HUES64 (cell line): ENCODE measurements at regions not wholly inside any gene's neighbourhood (a gene's known extent, or its start where the extent isn't known, plus 50 kb on each side); places are given as distances from the start of the nearest gene placed in this dataset.

Source experiments
- H3K27ac ChIP-seq: 2 replicates; pipeline ENCODE4 v1.7.0; 2013; ENCODE audit warnings: low read depth, low read length, inconsistent platforms
- H3K27me3 ChIP-seq: 2 replicates; pipeline ENCODE4 v1.6.1; 2013; ENCODE audit warnings: mild to moderate bottlenecking, low read length; ENCODE audit not compliant: insufficient read depth
- H3K36me3 ChIP-seq: 2 replicates; pipeline ENCODE4 v1.6.1; 2013; ENCODE audit warnings: mild to moderate bottlenecking, low read length; ENCODE audit not compliant: insufficient read depth
- H3K4me1 ChIP-seq: 2 replicates; pipeline ENCODE4 v1.6.1; 2013; ENCODE audit warnings: mild to moderate bottlenecking, low read length, moderate library complexity; ENCODE audit not compliant: insufficient read depth
- H3K4me3 ChIP-seq: 2 replicates; pipeline ENCODE4 v1.5.1; 2013; ENCODE audit warnings: mild to moderate bottlenecking, low read length, moderate library complexity
- H3K9ac ChIP-seq: 2 replicates; pipeline ENCODE4 v1.6.1; 2013; ENCODE audit warnings: mild to moderate bottlenecking, low read depth, low read length
- H3K9me3 ChIP-seq: 2 replicates; pipeline ENCODE4 v1.6.1; 2013; ENCODE audit warnings: low read depth, low read length; ENCODE audit not compliant: insufficient read depth
- WGBS: fragments of 150-250, 120-280 bp; methylation state at CpG from one replicate; pipeline ENCODE4 v1.1.7; 2013; ENCODE audit warnings: missing lambda C conversion rate; 5-methylcytosine and 5-hydroxymethylcytosine counted together

- H3K4me1 ChIP-seq = no peaks in the 10 kb centered on the region
- no peak overlapping the region for H3K27ac ChIP-seq
- no peak overlapping the region for H3K4me3 ChIP-seq
- no peak overlapping the region for H3K9ac ChIP-seq
- peaks cover 97% of the 10 kb centered on the region for H3K9me3 ChIP-seq
- WGBS = 71% methylated on average over 6 of the region's 6 CpGs
- no peaks in the 10 kb centered on the region for H3K27me3 ChIP-seq
- H3K36me3 ChIP-seq = no peaks in the 10 kb centered on the region
These were observed 690.6 kb downstream of the TBC1D22A start for GRCh38 chr22:47453049-47453448.

- Histone ChIP-seq H3K9ac (no peak overlapping the region), H3K27ac (no peak overlapping the region), H3K4me3 (no peak overlapping the region), H3K27me3 (no peaks in the 10 kb centered on the region), H3K4me1 (no peaks in the 10 kb centered on the region), H3K9me3 (peaks cover 97% of the 10 kb centered on the region), H3K36me3 (no peaks in the 10 kb centered on the region)
- WGBS = 93% methylated on average over 1 of the region's 2 CpGs
These were observed 689.7 kb downstream of the TBC1D22A start for GRCh38 chr22:47452184-47452583.

GRCh38 chr22:47450876-47451475 is 688.5 kb downstream of the TBC1D22A start:
- WGBS = 86% methylated on average over 8 of the region's 9 CpGs
- Histone ChIP-seq H3K27ac (no peak overlapping the region), H3K9me3 (peaks cover 97% of the 10 kb centered on the region)

GRCh38 chr22:47449508-47450270 is 687.2 kb downstream of the TBC1D22A start:
- WGBS = 73% methylated on average over 12 of the region's 12 CpGs

More at GRCh38 chr22:47450876-47451475, 688.5 kb downstream of the TBC1D22A start:
- Histone ChIP-seq H3K36me3 (no peaks in the 10 kb centered on the region), H3K27me3 (no peaks in the 10 kb centered on the region), H3K4me3 (no peak overlapping the region), H3K9ac (no peak overlapping the region), H3K4me1 (no peaks in the 10 kb centered on the region)

GRCh38 chr22:47448231-47449223 is 686.1 kb downstream of the TBC1D22A start:
- Histone ChIP-seq H3K4me1 (no peaks in the 10 kb centered on the region), H3K36me3 (no peaks in the 10 kb centered on the region), H3K9ac (no peak overlapping the region), H3K9me3 (peaks cover 98% of the 10 kb centered on the region), H3K4me3 (no peak overlapping the region), H3K27ac (no peak overlapping the region), H3K27me3 (no peaks in the 10 kb centered on the region)
- 79% methylated on average over 16 of the region's 19 CpGs for WGBS

More at GRCh38 chr22:47449508-47450270, 687.2 kb downstream of the TBC1D22A start:
- H3K9me3 ChIP-seq = peaks cover 97% of the 10 kb centered on the region
- no peaks in the 10 kb centered on the region for H3K4me1 ChIP-seq
- H3K27me3 ChIP-seq = no peaks in the 10 kb centered on the region
- no peak overlapping the region for H3K27ac ChIP-seq
- no peak overlapping the region for H3K4me3 ChIP-seq
- no peak overlapping the region for H3K9ac ChIP-seq
- H3K36me3 ChIP-seq = no peaks in the 10 kb centered on the region

GRCh38 chr22:47446821-47447810 is 684.7 kb downstream of the TBC1D22A start:
- H3K4me1 ChIP-seq = no peaks in the 10 kb centered on the region
- H3K27ac ChIP-seq = no peak overlapping the region
- H3K9me3 ChIP-seq = peaks cover 98% of the 10 kb centered on the region
- no peaks in the 10 kb centered on the region for H3K27me3 ChIP-seq
- no peaks in the 10 kb centered on the region for H3K36me3 ChIP-seq
- no peak overlapping the region for H3K9ac ChIP-seq
- WGBS = 84% methylated on average over 28 of the region's 28 CpGs
- no peak overlapping the region; the same call in 1 of the 2 replicates for H3K4me3 ChIP-seq

GRCh38 chr22:47446331-47446730 is 683.9 kb downstream of the TBC1D22A start:
- Histone ChIP-seq H3K27me3 (no peaks in the 10 kb centered on the region), H3K27ac (no peak overlapping the region), H3K36me3 (no peaks in the 10 kb centered on the region), H3K4me1 (no peaks in the 10 kb centered on the region), H3K4me3 (no peak overlapping the region), H3K9ac (no peak overlapping the region), H3K9me3 (peaks cover 98% of the 10 kb centered on the region)
- 93% methylated on average over 8 of the region's 8 CpGs for WGBS

GRCh38 chr22:47445716-47446290 is 683.4 kb downstream of the TBC1D22A start:
- peaks cover 98% of the 10 kb centered on the region for H3K9me3 ChIP-seq
- no peaks in the 10 kb centered on the region for H3K27me3 ChIP-seq
- no peak overlapping the region for H3K27ac ChIP-seq

GRCh38 chr22:47445212-47445611 is 682.8 kb downstream of the TBC1D22A start:
- WGBS = 77% methylated on average over 5 of the region's 5 CpGs
- Histone ChIP-seq H3K9me3 (peaks cover 98% of the 10 kb centered on the region), H3K27me3 (no peaks in the 10 kb centered on the region), H3K4me1 (no peaks in the 10 kb centered on the region), H3K9ac (no peak overlapping the region), H3K36me3 (no peaks in the 10 kb centered on the region), H3K4me3 (no peak overlapping the region), H3K27ac (no peak overlapping the region)

More at GRCh38 chr22:47445716-47446290, 683.4 kb downstream of the TBC1D22A start:
- 84% methylated on average over 10 of the region's 10 CpGs for WGBS
- Histone ChIP-seq H3K4me3 (no peak overlapping the region), H3K36me3 (no peaks in the 10 kb centered on the region), H3K9ac (no peak overlapping the region), H3K4me1 (no peaks in the 10 kb centered on the region)

GRCh38 chr22:47444746-47445065 is 682.3 kb downstream of the TBC1D22A start:
- Histone ChIP-seq H3K27me3 (no peaks in the 10 kb centered on the region), H3K9ac (no peak overlapping the region), H3K4me1 (no peaks in the 10 kb centered on the region), H3K4me3 (no peak overlapping the region), H3K9me3 (peaks cover 98% of the 10 kb centered on the region), H3K36me3 (no peaks in the 10 kb centered on the region), H3K27ac (no peak overlapping the region)
- 83% methylated on average over 6 of the region's 6 CpGs for WGBS
